ENCODE measurements at regions not wholly inside any gene's neighbourhood (a gene's known extent, or its start where the extent isn't known, plus 50 kb on each side); places are given as distances from the start of the nearest gene placed in this dataset.

DNA sequence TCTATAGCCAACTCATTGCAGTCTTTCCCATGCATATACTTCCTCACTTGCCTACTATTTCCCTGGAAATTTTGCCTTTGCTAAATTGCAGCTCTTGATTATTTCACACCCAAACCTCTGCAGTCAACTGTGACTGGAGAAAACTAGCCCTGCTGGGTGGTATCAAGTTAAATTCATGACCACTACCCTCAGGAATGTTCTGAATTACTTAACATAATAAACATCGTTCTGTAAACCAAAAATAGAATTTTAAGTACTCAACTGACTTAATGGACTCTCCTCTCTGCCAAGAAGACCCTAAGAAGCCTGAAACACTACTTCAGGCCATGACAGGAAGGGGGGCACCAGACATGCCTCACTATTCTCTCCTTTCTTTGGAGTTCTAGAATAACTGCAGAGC is 1278.0 kb upstream of the GBE1 start:
- H3K27me3 ChIP-seq (ENCODE audit: low read length): no peaks in the 10 kb centered on the region
- no peak overlapping the region for H2AFZ ChIP-seq (ENCODE audit: low read length)
- H3K4me2 ChIP-seq (ENCODE audit: low read length): no peak overlapping the region
- TF ChIP-seq, protein P1, sequence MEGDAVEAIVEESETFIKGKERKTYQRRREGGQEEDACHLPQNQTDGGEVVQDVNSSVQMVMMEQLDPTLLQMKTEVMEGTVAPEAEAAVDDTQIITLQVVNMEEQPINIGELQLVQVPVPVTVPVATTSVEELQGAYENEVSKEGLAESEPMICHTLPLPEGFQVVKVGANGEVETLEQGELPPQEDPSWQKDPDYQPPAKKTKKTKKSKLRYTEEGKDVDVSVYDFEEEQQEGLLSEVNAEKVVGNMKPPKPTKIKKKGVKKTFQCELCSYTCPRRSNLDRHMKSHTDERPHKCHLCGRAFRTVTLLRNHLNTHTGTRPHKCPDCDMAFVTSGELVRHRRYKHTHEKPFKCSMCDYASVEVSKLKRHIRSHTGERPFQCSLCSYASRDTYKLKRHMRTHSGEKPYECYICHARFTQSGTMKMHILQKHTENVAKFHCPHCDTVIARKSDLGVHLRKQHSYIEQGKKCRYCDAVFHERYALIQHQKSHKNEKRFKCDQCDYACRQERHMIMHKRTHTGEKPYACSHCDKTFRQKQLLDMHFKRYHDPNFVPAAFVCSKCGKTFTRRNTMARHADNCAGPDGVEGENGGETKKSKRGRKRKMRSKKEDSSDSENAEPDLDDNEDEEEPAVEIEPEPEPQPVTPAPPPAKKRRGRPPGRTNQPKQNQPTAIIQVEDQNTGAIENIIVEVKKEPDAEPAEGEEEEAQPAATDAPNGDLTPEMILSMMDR (conservative IDR thresholded peaks at IDR 0.05; ENCODE audit: low read depth, low read length): no peak
- TF ChIP-seq EZH2 (IDR thresholded peaks at IDR 0.05; ENCODE audit: low read length, unreplicated experiment) (no peak), EZH2phosphoT487 (IDR thresholded peaks at IDR 0.05; ENCODE audit: borderline replicate concordance, low read length) (no peak)
- no TSS peak for BruUV-seq (replicated peaks)
- no peak overlapping the region for H3K27ac ChIP-seq (ENCODE audit: low read length)
- H4K20me1 ChIP-seq (ENCODE audit: low read length): no peaks in the 10 kb centered on the region
- no peaks in the 10 kb centered on the region for H3F3A ChIP-seq (ENCODE audit: low read length, unreplicated experiment)
- ATAC-seq: peak; percentile 33; the same call in 1 of the 2 replicates
- no peak overlapping the region for H3K4me3 ChIP-seq (ENCODE audit: low read length)
- ChIA-PET CTCF (no interaction called here), POLR2A (ENCODE audit: unreplicated experiment) (no interaction called here)
- 0 out of 2 replicates have a peak, but pooled peaks cover 4% of the 10 kb centered on the region for H3K9me2 ChIP-seq (replicated peaks; ENCODE audit: low read length)
- intact Hi-C loops (cut with micrococcal nuclease): no loop called here
- H3K36me3 ChIP-seq (ENCODE audit: low read depth, low read length): no peaks in the 10 kb centered on the region
- no peaks in the 10 kb centered on the region for H3K79me2 ChIP-seq (ENCODE audit: low read length)
- H3K9ac ChIP-seq (ENCODE audit: low read length): no peak overlapping the region
- no peaks in the 10 kb centered on the region for H3K4me1 ChIP-seq (ENCODE audit: insufficient read depth, low read length)
- H3K9me3 ChIP-seq (ENCODE audit: low read length): no peaks in the 10 kb centered on the region
- peak; percentile 34 for DNase-seq

DNA sequence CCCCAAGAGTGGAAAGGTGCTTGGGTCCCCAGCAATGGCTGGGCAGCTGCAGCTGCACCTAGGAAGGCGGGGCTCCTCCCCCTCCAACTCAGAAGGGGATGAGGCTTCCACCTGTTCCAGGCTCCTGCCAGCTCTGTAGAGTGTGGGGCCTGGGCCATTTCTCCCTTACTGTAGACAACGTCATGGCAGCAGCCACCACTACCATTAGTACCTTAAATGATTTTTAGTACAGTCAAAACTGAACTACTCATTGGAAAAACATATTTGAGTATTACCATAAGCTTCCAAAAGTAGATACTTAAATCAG is 1274.2 kb upstream of the GBE1 start:
- H3F3A ChIP-seq (ENCODE audit: low read length, unreplicated experiment): no peaks in the 10 kb centered on the region
- no peak overlapping the region for H2AFZ ChIP-seq (ENCODE audit: low read length)
- H3K27me3 ChIP-seq (ENCODE audit: low read length): no peaks in the 10 kb centered on the region
- intact Hi-C loops (cut with micrococcal nuclease): no loop called here
- BruUV-seq (replicated peaks): no TSS peak
- no peak overlapping the region for H3K27ac ChIP-seq (ENCODE audit: low read length)
- TF ChIP-seq EZH2 (IDR thresholded peaks at IDR 0.05; ENCODE audit: low read length, unreplicated experiment) (no peak), EZH2phosphoT487 (IDR thresholded peaks at IDR 0.05; ENCODE audit: borderline replicate concordance, low read length) (no peak)
- TF ChIP-seq, protein P1 (conservative IDR thresholded peaks at IDR 0.05; ENCODE audit: low read depth, low read length): no peak
- H3K9me2 ChIP-seq (replicated peaks; ENCODE audit: low read length): no peaks in the 10 kb centered on the region
- no peaks in the 10 kb centered on the region for H3K4me1 ChIP-seq (ENCODE audit: insufficient read depth, low read length)
- ATAC-seq: no peak
- H3K79me2 ChIP-seq (ENCODE audit: low read length): no peaks in the 10 kb centered on the region
- H3K4me3 ChIP-seq (ENCODE audit: low read length): no peak overlapping the region
- CTCF ChIA-PET: no interaction called here
- H3K9ac ChIP-seq (ENCODE audit: low read length): no peak overlapping the region
- POLR2A ChIA-PET (ENCODE audit: unreplicated experiment): no interaction called here
- no peaks in the 10 kb centered on the region for H4K20me1 ChIP-seq (ENCODE audit: low read length)
- H3K4me2 ChIP-seq (ENCODE audit: low read length): no peak overlapping the region
- H3K9me3 ChIP-seq (ENCODE audit: low read length): no peaks in the 10 kb centered on the region
- DNase-seq: no peak
- no peaks in the 10 kb centered on the region for H3K36me3 ChIP-seq (ENCODE audit: low read depth, low read length)

DNA sequence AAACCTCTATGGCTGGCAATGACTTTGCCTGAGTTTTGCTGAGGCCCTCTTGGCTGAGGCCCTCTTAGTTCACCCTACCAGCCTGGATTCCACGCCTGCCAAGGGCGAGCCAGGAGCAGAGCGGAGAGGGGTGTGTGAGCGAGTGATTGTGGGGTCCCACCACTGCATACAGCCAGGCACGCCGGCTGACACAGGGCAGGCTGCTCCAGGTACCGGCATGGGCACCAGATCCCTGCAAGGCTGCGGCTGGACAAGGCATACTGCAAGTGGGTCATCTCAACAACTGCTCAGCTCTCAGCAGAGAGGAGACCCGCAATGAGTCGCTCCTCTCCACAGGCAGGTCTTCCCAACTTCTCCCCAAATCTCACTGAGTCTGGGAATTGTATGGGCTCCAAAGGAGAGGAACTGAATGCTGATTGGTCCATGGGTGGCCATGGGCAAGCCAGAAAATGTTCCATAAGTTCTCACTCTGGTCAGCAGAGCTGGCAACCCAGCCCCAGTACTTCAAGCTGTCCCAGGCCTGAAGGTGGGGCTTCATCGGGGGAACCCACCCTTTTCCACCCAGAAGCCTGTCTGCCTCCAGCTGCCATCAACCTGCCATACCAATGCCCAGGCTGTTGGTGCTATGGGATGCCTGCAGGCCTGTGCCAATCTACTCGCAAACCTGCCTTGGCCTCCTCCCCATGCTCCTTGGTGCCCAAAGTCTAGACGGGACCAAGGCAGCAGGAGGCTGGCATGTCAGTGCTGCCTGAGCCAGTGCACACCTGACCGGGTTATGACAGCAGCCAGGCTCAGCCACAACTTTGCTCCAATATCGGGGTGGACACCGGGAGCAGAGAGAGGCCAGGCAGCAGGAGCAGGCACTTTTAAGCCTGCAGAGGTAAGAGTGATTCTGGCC is 1273.6 kb upstream of the GBE1 start:
- no peak overlapping the region for H3K4me3 ChIP-seq (ENCODE audit: low read length)
- POLR2A ChIA-PET (ENCODE audit: unreplicated experiment): no interaction called here
- H3K36me3 ChIP-seq (ENCODE audit: low read depth, low read length): no peaks in the 10 kb centered on the region
- BruUV-seq (replicated peaks): no TSS peak
- no peak overlapping the region for H3K4me2 ChIP-seq (ENCODE audit: low read length)
- no peak overlapping the region for H3K27ac ChIP-seq (ENCODE audit: low read length)
- TF ChIP-seq EZH2phosphoT487 (IDR thresholded peaks at IDR 0.05; ENCODE audit: borderline replicate concordance, low read length): no peak
- no peak for TF ChIP-seq EZH2 (IDR thresholded peaks at IDR 0.05; ENCODE audit: low read length, unreplicated experiment)
- TF ChIP-seq, protein P1 (conservative IDR thresholded peaks at IDR 0.05; ENCODE audit: low read depth, low read length): no peak
- no peak overlapping the region for H2AFZ ChIP-seq (ENCODE audit: low read length)
- H4K20me1 ChIP-seq (ENCODE audit: low read length): no peaks in the 10 kb centered on the region
- H3K9ac ChIP-seq (ENCODE audit: low read length): no peak overlapping the region
- no peak for DNase-seq
- H3K79me2 ChIP-seq (ENCODE audit: low read length): no peaks in the 10 kb centered on the region
- CTCF ChIA-PET: no interaction called here
- no peaks in the 10 kb centered on the region for H3K27me3 ChIP-seq (ENCODE audit: low read length)
- H3K9me2 ChIP-seq (replicated peaks; ENCODE audit: low read length): no peaks in the 10 kb centered on the region
- no peaks in the 10 kb centered on the region for H3K9me3 ChIP-seq (ENCODE audit: low read length)
- H3K4me1 ChIP-seq (ENCODE audit: insufficient read depth, low read length): no peaks in the 10 kb centered on the region
- intact Hi-C loops (cut with micrococcal nuclease): no loop called here
- no peaks in the 10 kb centered on the region for H3F3A ChIP-seq (ENCODE audit: low read length, unreplicated experiment)
- ATAC-seq: no peak

Measured in PC-3 (cell line).